ENCODE measurements at regions not wholly inside any gene's neighbourhood (a gene's known extent, or its start where the extent isn't known, plus 50 kb on each side); places are given as distances from the start of the nearest gene placed in this dataset.
A peak's percentile ranks its signal among the peaks of the same experiment; 100 is the strongest.
"Not testable (repeated sequence)": the region's sequence is repeated elsewhere in the genome, so short reads cannot be mapped to it uniquely, and the experiment has no call there.

DNA sequence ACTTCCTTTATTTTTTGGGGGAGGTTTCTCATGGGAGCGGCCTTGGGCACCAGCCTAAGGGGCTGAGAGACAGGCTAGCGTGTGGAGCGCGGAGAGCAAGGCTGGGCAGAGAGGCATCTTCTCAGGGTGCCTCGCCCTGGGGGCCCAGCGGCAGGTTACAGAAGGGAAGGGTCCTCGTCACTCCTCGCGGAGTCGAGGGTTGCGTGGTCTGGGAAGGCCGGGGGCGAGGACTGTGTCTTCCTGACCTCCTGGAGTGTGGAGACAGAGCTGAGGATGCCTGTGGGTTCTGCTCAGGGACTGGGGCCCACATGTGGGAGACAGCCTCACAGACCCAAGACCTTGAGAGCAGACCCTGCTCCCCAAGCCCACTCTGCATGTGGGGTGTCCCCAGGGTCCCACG lies 79.6 kb upstream of the LRPAP1 start:
- no peak for DNase-seq

DNA sequence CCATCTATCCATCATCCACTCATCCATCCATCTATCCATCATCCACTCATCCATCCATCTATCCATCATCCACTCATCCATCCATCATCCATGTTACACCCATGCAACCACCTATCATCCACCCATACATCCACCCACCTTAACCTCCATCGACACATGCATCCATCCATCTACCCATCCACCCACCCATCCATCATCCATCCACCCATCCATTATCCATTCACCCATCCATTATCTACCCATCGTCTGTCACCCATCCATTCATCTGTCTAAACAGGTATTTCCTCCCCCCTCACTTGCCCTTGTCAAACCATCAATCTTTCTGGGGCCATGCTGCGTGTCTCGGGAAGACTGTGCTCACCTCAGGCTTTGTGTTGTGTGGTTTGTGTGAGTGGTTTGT lies 78.6 kb upstream of the LRPAP1 start:
- not testable (repeated sequence) for DNase-seq

- not testable (repeated sequence) for DNase-seq
These were observed 77.7 kb upstream of the LRPAP1 start for GRCh38 chr4:3609905-3610304.

GRCh38 chr4:3607690-3608552 lies 75.7 kb upstream of the LRPAP1 start:
- DNase-seq, result peak; percentile 70

GRCh38 chr4:3606850-3607249 lies 74.6 kb upstream of the LRPAP1 start:
- DNase-seq, result not testable (repeated sequence)

DNA sequence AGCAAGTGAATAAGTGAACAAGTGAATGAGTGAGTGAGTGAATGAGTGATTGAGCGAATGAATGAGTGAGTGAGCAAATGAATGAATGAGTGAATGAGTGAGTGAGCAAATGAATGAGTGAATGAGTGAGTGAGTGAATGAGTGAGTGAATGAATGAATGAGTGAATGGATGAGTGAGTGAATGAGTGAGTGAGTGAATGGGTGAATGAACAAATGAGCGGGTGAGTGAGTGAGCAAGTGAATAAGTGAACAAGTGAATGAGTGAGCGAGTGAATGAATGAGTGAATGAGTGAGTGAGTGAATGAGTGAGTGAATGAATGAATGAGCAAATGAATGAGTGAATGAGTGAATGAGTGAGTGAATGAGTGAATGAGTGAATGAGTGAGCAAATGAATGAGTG lies 74.0 kb upstream of the LRPAP1 start:
- not testable (repeated sequence) for DNase-seq

DNA sequence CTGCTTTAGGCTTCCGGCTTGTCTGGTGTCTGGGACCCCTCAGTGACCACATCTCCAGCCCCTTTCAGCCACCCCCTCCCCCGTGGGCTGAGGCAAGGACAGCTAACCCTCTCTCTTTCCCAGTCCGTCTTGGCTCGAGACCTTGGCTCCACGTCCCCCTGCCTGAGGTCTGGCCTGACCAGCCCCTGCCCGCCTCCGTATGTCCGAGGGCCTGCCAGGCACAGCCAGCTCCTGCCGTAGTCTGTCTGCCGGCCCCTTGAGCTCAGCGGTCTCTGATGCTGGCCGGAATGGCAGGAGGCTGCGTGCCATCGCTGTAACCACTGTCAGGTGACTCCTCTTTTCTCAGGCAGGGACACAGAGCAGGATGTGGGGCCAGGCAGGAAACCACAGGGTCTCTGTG lies 73.3 kb upstream of the LRPAP1 start:
- DNase-seq, result no peak

- DNase-seq, result not testable (repeated sequence)
These were observed 70.8 kb upstream of the LRPAP1 start for GRCh38 chr4:3602886-3603645.

GRCh38 chr4:3601992-3602391 lies 69.8 kb upstream of the LRPAP1 start:
- DNase-seq, result no peak

DNA sequence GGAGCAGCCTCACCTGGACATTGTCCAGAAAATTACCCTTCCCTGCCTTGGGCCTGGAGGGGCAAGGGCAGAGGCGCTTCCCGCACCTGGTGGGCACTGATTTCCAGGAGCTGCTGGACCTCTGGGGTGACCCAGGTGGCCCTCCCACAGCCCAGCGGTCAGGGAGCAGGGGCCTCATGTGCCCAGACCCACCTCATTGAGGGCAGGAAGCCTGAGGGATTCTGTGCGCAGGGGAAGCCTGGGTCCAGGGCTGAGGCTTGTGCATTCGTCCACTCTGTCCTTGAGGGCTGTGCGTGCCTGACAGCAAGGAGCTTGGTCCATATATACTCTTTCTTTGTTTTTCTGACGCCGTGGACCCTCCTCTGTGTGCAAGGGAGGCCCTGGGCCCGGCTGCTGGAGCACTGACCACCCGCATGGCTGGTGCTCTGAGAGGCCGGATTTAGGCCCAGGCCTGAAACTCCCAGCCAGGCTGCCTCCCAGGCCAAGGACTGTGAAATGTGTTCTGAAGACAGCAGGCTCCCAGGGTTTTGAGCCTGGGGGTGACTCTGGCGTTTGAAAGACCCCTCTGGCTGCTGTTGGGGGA lies 69.0 kb upstream of the LRPAP1 start:
- not testable (repeated sequence) for DNase-seq

GRCh38 chr4:3599951-3600350 lies 67.7 kb upstream of the LRPAP1 start:
- no peak for DNase-seq

DNA sequence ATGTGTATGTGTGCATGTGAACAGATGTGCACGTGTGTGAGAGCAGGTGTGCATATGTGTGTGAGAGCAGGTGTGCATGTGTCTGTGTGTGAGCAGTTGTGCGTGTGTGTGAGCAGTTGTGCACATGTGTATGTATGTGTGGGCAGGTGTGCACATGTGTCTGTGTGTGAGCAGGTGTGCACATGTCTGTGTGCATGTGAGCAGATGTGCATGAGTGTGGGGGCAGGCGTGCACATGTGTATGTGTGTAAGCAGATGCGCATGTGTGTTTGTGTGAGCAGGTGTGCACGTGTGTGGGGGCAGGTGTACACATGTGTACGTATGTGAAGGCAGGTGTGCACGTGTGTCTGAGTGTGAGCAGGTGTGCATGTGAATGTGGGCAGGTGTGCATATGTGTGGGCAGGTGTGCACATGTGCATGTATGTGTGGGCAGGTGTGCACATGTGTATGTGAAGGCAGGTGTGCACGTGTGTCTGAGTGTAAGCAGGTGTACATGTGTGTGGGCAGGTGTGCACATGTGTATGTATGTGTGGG lies 66.5 kb upstream of the LRPAP1 start:
- DNase-seq, result no peak

DNA sequence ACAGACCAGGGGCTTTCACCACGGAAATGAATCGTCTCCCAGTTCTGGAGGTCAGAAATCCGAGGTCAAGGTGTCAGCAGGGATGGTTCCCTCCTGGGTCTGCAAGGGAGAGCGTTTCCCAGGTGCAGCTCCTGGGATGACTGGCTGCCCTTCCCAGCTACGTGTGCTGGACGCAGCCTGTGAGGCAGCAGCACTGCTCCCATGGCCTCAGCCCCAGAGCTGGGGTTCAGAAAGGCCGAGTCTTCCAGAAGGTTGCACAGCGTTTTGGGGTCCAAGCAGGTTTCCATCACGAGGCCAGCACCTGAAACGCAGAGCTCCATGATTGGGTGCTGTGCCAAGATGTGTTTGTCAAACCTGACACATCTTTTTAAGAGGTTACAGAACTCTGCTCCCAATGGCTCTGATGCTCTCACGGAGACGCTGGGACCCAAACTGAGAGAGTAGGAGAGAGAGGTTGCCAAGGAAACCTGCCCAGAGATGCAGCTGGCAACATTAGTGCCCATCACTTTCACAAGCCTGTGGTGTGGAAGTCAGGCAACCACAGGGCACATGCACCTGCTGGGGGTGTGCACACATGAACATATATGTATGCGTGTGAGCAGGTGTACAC lies 65.8 kb upstream of the LRPAP1 start:
- not testable (repeated sequence) for DNase-seq

GRCh38 chr4:3596957-3597733 lies 64.9 kb upstream of the LRPAP1 start:
- DNase-seq, result not testable (repeated sequence)

DNA sequence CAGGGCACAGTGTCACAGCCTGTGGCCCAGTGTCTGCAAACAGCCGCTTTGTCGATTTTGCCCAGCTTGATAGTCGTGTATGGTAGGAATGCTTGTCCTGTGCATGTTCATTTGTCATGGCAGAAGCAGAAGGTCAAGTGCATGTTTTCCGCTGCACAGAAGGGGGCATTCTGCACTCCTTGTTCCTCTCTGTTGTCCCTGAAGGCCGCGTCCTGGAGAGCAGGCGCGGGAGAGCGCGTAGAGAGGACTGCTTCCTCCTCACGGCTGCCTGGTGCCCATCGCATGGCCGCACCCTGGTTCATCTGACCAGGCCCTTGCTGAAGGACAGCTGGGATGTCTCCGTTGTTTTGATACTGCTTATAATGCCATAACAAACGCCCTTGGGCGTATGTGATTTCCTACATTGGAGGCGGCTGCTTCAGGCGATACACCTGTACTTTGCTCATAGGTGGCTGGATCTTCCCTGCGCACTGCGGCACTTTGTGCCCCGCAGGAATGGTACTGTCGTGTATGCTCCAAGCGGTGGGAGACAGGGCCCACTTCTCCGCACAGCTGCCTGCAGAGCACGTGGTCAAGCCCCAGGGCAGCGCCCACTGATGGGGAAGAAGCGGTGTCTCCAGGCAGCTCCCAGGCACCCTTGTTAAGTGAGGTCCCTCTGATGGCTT lies 63.5 kb upstream of the LRPAP1 start:
- not testable (repeated sequence) for DNase-seq

DNA sequence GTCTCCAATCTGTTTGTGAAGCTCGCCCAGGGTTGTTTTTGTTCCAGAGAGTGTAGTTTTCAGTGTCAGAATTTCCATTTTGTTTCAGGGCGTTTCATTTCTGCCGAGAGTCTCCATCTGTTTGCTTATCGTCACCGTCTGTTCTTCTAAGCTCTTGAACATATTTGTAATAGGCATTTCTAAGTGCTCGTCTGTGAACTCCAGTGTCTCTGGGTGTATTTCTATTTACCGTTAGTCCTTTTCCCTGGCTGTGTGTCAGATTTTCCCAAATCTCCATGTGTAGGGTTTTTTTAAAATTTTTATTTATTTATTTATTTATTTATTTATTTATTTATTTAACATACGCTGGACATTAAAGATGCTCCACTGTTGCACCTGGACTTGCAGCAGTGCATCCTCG lies 62.5 kb upstream of the LRPAP1 start:
- not testable (repeated sequence) for DNase-seq

DNA sequence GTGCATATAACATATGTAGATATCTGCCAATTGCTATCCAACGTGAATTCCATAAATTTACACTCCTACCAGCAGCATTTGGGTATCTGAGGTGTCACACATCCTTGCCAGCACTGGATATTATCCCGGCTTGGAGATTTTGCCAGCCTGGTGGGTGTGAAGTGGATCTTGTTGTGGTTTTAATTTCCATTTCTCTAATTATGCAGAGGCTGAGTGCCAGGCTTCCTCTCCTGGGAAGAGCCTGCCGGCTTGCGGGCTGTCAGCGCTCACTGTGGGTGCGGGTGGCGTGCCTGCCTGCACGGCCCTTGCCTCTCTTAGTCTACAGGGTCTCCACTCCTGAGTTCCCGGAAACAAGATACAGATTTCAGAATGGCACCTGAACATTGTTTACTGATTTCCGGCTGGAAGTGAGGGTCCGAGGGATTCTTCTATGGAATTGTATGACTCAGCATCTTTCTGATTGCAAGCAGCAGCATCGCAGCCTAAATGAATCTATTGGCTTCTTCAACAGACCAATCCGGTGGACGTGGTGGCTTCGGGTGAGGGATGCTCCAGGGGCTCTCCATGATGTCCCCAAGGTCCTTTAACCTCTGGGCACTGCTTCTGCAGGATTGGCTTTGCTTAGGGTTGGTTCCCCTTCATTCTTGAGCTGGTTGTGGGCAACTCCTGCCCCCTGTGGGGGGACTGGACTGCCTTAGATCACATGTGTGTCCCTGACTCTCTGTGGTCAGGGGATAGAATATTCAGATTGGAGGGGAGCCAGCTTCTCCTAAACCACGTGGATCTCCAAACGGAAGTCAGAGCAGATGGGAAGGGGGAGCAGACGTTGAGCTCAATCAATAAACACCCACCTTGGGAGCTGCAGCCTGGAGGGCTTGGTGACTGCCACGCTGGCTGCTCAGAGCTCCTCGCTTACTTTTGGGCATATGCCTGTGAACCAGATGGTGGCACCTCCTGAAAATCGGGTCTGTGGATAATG lies 58.0 kb upstream of the LRPAP1 start:
- DNase-seq, result peak; percentile 10

DNA sequence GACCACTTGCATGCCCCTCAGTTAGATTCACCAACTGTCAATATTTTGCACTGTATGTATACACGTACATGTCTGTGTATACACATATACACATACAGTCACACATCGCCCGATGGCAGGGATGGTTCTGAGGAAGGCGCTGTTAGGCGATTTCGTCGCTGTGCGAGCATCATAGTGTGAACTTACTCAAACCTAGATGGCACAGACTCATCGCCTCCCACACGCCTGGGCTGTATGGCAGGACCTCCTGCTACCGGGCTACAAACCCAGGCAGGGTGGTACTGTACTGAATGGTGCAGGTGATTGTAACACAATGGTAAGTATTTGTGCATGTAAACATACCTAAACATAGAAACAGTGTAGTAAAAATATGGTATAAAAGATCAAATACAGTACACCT lies 57.2 kb upstream of the LRPAP1 start:
- not testable (repeated sequence) for DNase-seq

GRCh38 chr4:3588517-3589194 lies 56.4 kb upstream of the LRPAP1 start:
- DNase-seq, result not testable (repeated sequence)

DNA sequence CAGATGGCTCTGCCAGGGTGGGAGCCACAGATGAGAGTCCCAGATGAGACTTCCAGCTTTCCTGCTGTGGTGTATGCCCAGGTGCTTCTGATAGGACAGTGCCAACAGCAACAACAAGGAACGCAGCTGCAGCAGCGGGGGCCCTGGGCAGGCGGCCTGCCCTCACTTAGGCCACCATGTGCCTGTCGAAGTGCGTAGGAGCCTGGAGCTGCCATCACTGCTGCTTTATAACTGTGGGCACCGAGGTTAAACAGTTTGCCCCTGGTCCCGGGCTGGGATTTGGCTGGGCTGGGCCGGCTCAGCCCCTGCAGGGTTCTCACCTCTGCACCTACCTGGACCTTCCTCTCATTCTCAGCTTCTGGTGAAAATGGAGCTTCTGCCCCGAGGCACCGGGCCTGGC lies 54.4 kb upstream of the LRPAP1 start:
- not testable (repeated sequence) for DNase-seq

All from NCI-H345 (cell line).